ENCODE measurements at regions not wholly inside any gene's neighbourhood (a gene's known extent, or its start where the extent isn't known, plus 50 kb on each side); places are given as distances from the start of the nearest gene placed in this dataset.

GRCh38 chr2:45232818-45233217 lies 223.6 kb upstream of the SIX2 start:
- TF ChIP-seq, protein P1, sequence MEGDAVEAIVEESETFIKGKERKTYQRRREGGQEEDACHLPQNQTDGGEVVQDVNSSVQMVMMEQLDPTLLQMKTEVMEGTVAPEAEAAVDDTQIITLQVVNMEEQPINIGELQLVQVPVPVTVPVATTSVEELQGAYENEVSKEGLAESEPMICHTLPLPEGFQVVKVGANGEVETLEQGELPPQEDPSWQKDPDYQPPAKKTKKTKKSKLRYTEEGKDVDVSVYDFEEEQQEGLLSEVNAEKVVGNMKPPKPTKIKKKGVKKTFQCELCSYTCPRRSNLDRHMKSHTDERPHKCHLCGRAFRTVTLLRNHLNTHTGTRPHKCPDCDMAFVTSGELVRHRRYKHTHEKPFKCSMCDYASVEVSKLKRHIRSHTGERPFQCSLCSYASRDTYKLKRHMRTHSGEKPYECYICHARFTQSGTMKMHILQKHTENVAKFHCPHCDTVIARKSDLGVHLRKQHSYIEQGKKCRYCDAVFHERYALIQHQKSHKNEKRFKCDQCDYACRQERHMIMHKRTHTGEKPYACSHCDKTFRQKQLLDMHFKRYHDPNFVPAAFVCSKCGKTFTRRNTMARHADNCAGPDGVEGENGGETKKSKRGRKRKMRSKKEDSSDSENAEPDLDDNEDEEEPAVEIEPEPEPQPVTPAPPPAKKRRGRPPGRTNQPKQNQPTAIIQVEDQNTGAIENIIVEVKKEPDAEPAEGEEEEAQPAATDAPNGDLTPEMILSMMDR (conservative IDR thresholded peaks at IDR 0.05) = no peak

GRCh38 chr2:45229411-45229810 lies 220.2 kb upstream of the SIX2 start:
- TF ChIP-seq, protein P1 (conservative IDR thresholded peaks at IDR 0.05) = no peak

More at GRCh38 chr2:45232818-45233217, 223.6 kb upstream of the SIX2 start:
- H3K27ac ChIP-seq = no peak overlapping the region

GRCh38 chr2:45227347-45227746 lies 218.1 kb upstream of the SIX2 start:
- no peak overlapping the region for H3K27ac ChIP-seq
- TF ChIP-seq, protein P1 (conservative IDR thresholded peaks at IDR 0.05) = no peak

More at GRCh38 chr2:45229411-45229810, 220.2 kb upstream of the SIX2 start:
- no peak overlapping the region for H3K27ac ChIP-seq

DNA sequence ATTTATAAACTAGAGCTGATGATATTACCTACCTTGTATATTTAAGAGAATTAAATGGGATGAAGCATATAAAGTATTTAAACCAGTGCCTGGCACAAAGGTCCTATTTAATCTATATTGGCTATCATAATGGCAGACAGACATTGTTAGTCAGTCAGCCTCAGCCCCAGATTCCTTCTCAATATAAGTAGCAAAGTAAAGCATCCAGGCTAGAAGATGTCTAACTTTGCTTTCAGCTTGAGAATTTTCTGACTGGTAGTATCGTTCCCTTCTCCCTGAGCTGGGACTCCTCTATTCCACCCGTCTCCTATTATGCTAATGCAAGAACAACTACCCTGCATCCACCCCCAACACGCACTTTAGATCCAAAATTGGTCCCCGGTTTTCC lies 215.7 kb upstream of the SIX2 start:
- no peak overlapping the region for H3K27ac ChIP-seq
- TF ChIP-seq, protein P1 (conservative IDR thresholded peaks at IDR 0.05) = no peak

DNA sequence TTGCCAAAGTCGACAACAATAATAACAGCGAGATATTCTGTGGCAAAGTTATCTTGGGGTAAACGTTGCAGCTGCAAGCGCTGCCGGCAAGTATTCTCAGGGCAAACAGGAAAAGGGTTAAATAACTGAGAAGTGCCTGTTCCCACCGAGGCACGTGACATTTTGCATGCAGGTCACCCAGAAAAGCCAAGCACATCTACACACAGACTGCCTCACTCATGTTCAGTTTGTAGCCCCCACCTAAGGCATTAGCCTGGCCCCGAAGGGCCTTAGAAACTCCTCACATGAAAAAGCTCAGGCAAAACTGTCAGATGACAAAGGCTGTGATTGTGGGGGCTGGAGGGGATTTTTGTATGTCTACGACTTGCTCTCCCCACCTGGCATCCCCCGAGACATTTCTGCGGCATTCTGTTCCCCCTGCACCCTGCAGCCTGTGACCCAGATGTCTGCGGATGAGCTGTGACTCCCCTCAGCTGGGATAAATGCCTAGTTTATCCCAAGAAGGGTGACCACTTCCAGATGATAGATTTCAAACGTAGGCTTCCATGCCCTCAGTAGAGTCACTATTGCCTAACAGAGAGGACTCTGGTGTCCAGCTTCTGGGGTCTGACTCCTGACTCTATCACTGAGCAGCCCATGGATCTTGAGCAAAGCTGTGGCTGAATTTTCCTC lies 215.2 kb upstream of the SIX2 start:
- no peak overlapping the region for H3K27ac ChIP-seq
- TF ChIP-seq, protein P1 (conservative IDR thresholded peaks at IDR 0.05) = no peak

DNA sequence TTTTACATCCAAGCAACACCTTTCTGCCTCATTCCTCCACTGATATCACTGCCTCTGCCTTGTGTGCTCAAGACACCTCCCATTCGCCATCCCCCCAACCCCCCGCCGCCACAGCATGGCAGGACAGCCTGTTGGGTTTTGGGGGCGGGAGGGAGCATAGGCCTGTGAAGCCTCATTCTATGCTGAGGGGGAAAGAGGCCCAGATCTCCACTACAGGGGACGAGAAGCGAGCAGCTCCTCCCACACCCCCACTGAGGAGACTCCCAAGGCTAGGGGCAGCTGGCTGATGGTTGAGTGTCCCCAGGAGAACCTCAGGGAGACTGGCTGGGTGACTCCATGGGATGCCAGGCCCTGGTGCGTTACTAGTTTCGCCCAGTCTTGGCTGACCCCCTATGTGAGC lies 214.3 kb upstream of the SIX2 start:
- no peak overlapping the region for H3K27ac ChIP-seq
- TF ChIP-seq, protein P1 (conservative IDR thresholded peaks at IDR 0.05) = no peak

DNA sequence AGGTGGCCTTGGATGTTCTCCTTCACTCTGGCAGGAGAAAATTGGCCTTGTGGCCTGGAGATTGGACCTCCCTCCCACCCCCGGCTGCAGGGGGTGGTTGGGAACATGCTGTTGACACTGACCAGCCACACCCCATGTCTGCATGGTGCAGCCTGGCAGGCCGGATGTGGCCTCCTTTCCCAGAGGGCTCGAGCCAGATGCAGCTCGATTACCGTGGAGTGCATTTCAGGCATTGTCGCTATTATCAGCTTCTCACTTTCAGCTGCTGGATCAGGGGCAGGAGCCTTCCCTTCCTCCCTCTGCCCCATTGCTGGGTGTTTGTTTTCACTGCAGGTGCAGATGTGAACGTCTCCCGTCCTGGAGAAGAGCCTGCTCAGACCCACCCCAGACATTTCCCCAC lies 211.0 kb upstream of the SIX2 start:
- TF ChIP-seq, protein P1 (conservative IDR thresholded peaks at IDR 0.05) = no peak
- H3K27ac ChIP-seq = no peak overlapping the region

All from VCaP (cell line).